Erythroblast (primary cell): ENCODE measurements at regions not wholly inside any gene's neighbourhood (a gene's known extent, or its start where the extent isn't known, plus 50 kb on each side); places are given as distances from the start of the nearest gene placed in this dataset.

Source experiments
- DNase-seq, 2 experiments: peaks; one replicate each; lab custom pipeline; 2025; lab: John Stamatoyannopoulos, UW
- GATA1 ChIP-seq: IDR thresholded peaks from 2 replicates; pipeline ENCODE4 v1.6.1; 2011; ENCODE audit warnings: low read depth, mild to moderate bottlenecking, control low read depth, low read length, moderate library complexity
- POLR2A ChIP-seq: IDR thresholded peaks from 2 replicates; pipeline ENCODE4 v1.6.1; 2011; ENCODE audit warnings: mild to moderate bottlenecking, low read length

GRCh38 chr5:52204310-52204709, 583.4 kb upstream of the ITGA1 start:
- no peak for DNase-seq
- TF ChIP-seq POLR2A (no peak), GATA1 (no peak)
